Keratinocyte (primary cell): ENCODE measurements at regions not wholly inside any gene's neighbourhood (a gene's known extent, or its start where the extent isn't known, plus 50 kb on each side); places are given as distances from the start of the nearest gene placed in this dataset.

Experiments used
- DNase-seq: peaks from one replicate; pipeline ENCODE4 v3.0.0-alpha.2; 2011; ENCODE audit warnings: low read depth, missing footprints, low spot score
- FAIRE-seq: peaks from 2 replicates; lab custom pipeline; 2011; peaks lifted over from hg19 to GRCh38; lab: Jason Lieb, UNC
- H2AFZ ChIP-seq: 2 replicates; pipeline ENCODE4 v1.6.0; 2012; ENCODE audit warnings: low read length, control low read depth, inconsistent platforms; ENCODE audit not compliant: control insufficient read depth
- H3K27ac ChIP-seq: 2 replicates; pipeline ENCODE4 v1.5.1; 2011; ENCODE audit warnings: low read length; ENCODE audit not compliant: control insufficient read depth, insufficient read depth
- H3K27me3 ChIP-seq: 3 replicates; pipeline ENCODE4 v1.6.0; 2011; ENCODE audit warnings: low read length; ENCODE audit not compliant: control insufficient read depth, insufficient read depth; ENCODE audit errors: extremely low read depth
- H3K36me3 ChIP-seq, 2 experiments: 2 replicates in 1 of 2; 3 replicates in 1 of 2; pipeline ENCODE4 v1.5.1; 2011; ENCODE audit warnings: low read length in 2 of 2, mild to moderate bottlenecking in 1 of 2; ENCODE audit not compliant: control insufficient read depth in 2 of 2, insufficient read depth in 2 of 2; ENCODE audit errors: extremely low read depth in 1 of 2
- H3K4me1 ChIP-seq: 3 replicates; pipeline ENCODE4 v1.5.1; 2011; ENCODE audit warnings: low read length; ENCODE audit not compliant: control insufficient read depth, insufficient read depth; ENCODE audit errors: extremely low read depth
- H3K4me2 ChIP-seq: 3 replicates; pipeline ENCODE4 v1.6.0; 2011; ENCODE audit warnings: low read depth, low read length; ENCODE audit not compliant: control insufficient read depth, insufficient read depth; ENCODE audit errors: extremely low read depth
- H3K4me3 ChIP-seq, 3 experiments: fragments of 200-600 bp in 1 of 3; sonication (generic) in 1 of 3; 2 replicates in 2 of 3; 3 replicates in 1 of 3; pipeline ENCODE4 v1.5.1; 2011 to 2016; ENCODE audit warnings: low read length in 3 of 3, mild to moderate bottlenecking in 3 of 3, control low read depth in 2 of 3, inconsistent platforms in 1 of 3, low read depth in 1 of 3, mixed read lengths in 1 of 3, mixed run types in 1 of 3, moderate library complexity in 1 of 3; ENCODE audit not compliant: control insufficient read depth in 2 of 3, insufficient read depth in 2 of 3; ENCODE audit errors: extremely low read depth in 1 of 3
- H3K79me2 ChIP-seq: 2 replicates; pipeline ENCODE4 v1.6.0; 2012; ENCODE audit warnings: low read length; ENCODE audit not compliant: control insufficient read depth, insufficient read depth
- H3K9ac ChIP-seq: 3 replicates; pipeline ENCODE4 v1.6.0; 2011; ENCODE audit warnings: low read length; ENCODE audit not compliant: control insufficient read depth, insufficient read depth; ENCODE audit errors: extremely low read depth
- H3K9me1 ChIP-seq: 3 replicates; pipeline ENCODE4 v1.6.0; 2011; ENCODE audit warnings: low read length; ENCODE audit not compliant: control insufficient read depth, insufficient read depth; ENCODE audit errors: extremely low read depth
- H3K9me3 ChIP-seq: 2 replicates; pipeline ENCODE4 v1.5.1; 2012; ENCODE audit warnings: low read depth, low read length; ENCODE audit not compliant: control insufficient read depth
- H4K20me1 ChIP-seq: 3 replicates; pipeline ENCODE4 v1.6.0; 2011; ENCODE audit warnings: low read length; ENCODE audit not compliant: control insufficient read depth, insufficient read depth; ENCODE audit errors: extremely low read depth
- EZH2 ChIP-seq: IDR thresholded peaks from one replicate; pipeline ENCODE4 v1.6.1; 2012; ENCODE audit warnings: inconsistent platforms, mild to moderate bottlenecking, low read length, moderate library complexity
- dilution Hi-C: fragments of 300-500 bp; cut with MboI; formaldehyde crosslinking; loops from one replicate; pipeline ENCODE4 v1.7.0; 2020; ENCODE audit warnings: low sequenced_read_pairs; ENCODE audit not compliant: extremely low pct_ligation_motif_present
- TF ChIP-seq, protein P1 (sequence below), 3 experiments: IDR thresholded peaks in 1 of 3; conservative IDR thresholded peaks in 1 of 3; optimal IDR thresholded peaks in 1 of 3; 2 replicates in 2 of 3; 3 replicates in 1 of 3; pipeline versions ENCODE3 to v1.5.1; 2011; ENCODE audit warnings: low read length in 3 of 3, mild to moderate bottlenecking in 3 of 3, moderate library complexity in 2 of 3, control low read depth in 1 of 3, inconsistent platforms in 1 of 3; ENCODE audit not compliant: insufficient read depth in 2 of 3; ENCODE audit errors: extremely low read depth in 1 of 3

DNA sequence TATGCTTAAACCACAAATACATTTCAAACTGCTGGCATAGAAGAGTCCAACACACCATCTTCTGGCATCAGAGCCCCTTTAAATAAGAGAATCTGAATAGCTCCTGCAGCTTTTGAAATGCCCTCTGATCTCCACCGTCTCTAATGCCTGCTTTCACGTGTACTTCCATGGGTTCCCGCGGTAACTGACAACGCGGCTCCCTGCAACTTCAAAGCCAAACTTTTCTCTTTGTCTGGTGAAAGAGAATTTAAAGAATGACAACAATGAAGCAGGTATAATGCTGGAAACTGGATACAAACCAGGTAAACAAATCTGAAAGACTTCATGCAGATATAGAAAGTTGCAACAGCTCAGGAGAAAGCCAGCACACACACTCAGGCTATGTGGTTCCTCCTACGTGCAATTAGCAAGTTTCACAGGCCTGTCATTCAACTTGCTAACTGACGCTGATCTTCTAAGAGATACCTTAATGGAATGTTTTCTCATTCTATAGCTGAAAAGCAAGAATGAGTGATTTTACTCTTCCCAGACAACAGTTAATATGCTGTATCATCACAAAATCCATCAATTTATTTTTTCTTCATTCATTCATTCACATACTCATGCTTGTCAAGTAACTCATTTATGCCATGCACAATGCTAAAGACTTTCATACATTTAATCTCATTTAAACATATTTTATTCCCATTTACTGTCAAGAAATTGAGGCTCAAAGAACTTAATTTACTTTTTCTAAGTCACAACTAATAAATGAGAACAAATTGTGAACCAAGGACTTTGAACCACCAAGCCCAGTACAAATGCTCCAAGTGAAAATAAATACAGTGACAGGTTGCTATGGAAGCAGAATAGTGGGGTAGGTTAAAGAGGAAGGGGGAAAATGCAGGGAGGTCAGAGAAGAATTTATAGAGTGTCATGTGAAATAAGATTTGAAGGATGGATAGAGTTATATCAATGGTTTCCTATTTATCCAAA lies 202.7 kb upstream of the SNX7 start:
- Histone ChIP-seq H3K9me1 (no peaks in the 10 kb centered on the region), H3K9ac (no peak overlapping the region), H3K36me3 (no peaks in the 10 kb centered on the region), H2AFZ (peak overlapping the region; percentile 43), H3K27ac (no peak overlapping the region), H3K79me2 (no peaks in the 10 kb centered on the region), H3K4me3 (no peak overlapping the region), H3K4me1 (no peaks in the 10 kb centered on the region), H4K20me1 (no peaks in the 10 kb centered on the region), H3K4me2 (peak overlapping the region; percentile 29), H3K27me3 (no peaks in the 10 kb centered on the region), H3K9me3 (no peaks in the 10 kb centered on the region)
- FAIRE-seq (peak; percentile 36), DNase-seq (no peak)
- TF ChIP-seq, protein P1, sequence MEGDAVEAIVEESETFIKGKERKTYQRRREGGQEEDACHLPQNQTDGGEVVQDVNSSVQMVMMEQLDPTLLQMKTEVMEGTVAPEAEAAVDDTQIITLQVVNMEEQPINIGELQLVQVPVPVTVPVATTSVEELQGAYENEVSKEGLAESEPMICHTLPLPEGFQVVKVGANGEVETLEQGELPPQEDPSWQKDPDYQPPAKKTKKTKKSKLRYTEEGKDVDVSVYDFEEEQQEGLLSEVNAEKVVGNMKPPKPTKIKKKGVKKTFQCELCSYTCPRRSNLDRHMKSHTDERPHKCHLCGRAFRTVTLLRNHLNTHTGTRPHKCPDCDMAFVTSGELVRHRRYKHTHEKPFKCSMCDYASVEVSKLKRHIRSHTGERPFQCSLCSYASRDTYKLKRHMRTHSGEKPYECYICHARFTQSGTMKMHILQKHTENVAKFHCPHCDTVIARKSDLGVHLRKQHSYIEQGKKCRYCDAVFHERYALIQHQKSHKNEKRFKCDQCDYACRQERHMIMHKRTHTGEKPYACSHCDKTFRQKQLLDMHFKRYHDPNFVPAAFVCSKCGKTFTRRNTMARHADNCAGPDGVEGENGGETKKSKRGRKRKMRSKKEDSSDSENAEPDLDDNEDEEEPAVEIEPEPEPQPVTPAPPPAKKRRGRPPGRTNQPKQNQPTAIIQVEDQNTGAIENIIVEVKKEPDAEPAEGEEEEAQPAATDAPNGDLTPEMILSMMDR (optimal IDR thresholded peaks at IDR 0.05 in 1 of 3, IDR thresholded peaks at IDR 0.05 in 1 of 3, conservative IDR thresholded peaks at IDR 0.05 in 1 of 3; ENCODE audit: extremely low read depth in 1 of 3, insufficient read depth in 2 of 3, low read length in 3 of 3), result no peak
- no peak for TF ChIP-seq EZH2
- dilution Hi-C loops, result no loop called here

DNA sequence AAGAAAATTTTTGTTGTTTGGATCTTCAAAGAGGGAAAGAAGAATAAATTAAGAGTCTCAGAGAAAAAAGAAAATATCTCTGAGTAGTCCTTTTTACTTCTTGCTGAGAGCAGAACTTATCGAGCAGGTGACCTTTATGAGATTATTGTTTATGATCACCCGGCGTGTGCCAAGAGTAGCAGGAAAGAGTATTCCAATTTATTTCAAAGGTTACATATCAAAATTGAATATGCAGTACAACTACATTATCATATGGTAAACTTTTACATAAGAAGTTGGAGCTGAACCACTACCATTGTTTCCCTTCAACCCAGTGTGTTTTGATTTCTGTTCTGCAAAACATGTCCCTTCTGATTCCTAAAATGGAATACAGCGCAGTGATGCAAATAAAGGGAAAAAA lies 204.3 kb upstream of the SNX7 start:
- Histone ChIP-seq H3K79me2 (no peaks in the 10 kb centered on the region), H3K4me1 (no peaks in the 10 kb centered on the region), H3K4me2 (no peak overlapping the region), H3K4me3 (no peak overlapping the region), H3K9ac (no peak overlapping the region), H3K27ac (no peak overlapping the region), H2AFZ (no peak overlapping the region), H3K9me3 (no peaks in the 10 kb centered on the region), H3K36me3 (no peaks in the 10 kb centered on the region), H3K9me1 (no peaks in the 10 kb centered on the region), H3K27me3 (no peaks in the 10 kb centered on the region), H4K20me1 (no peaks in the 10 kb centered on the region)
- dilution Hi-C loops, result no loop called here
- no peak for FAIRE-seq
- TF ChIP-seq EZH2, result no peak
- TF ChIP-seq, protein P1 (optimal IDR thresholded peaks at IDR 0.05 in 1 of 3, IDR thresholded peaks at IDR 0.05 in 1 of 3, conservative IDR thresholded peaks at IDR 0.05 in 1 of 3; ENCODE audit: extremely low read depth in 1 of 3, insufficient read depth in 2 of 3, low read length in 3 of 3), result no peak
- DNase-seq, result no peak
